SU-DHL-6 (cell line): ENCODE measurements at regions not wholly inside any gene's neighbourhood (a gene's known extent, or its start where the extent isn't known, plus 50 kb on each side); places are given as distances from the start of the nearest gene placed in this dataset.
A peak's percentile ranks its signal among the peaks of the same experiment; 100 is the strongest.

Source experiments
- H2AFZ ChIP-seq: fragments of 200-600 bp; sonication (generic); 2 replicates; pipeline ENCODE4 v1.6.1; 2014; ENCODE audit warnings: low read depth, mild to moderate bottlenecking, moderate library complexity, mixed read lengths, antibody characterized with exemption, low read length; ENCODE audit not compliant: severe bottlenecking
- H3F3A ChIP-seq: fragments of 200-600 bp; shearing (Covaris generic); 2 replicates; pipeline ENCODE4 v1.6.0; 2016; ENCODE audit warnings: antibody characterized with exemption, mild to moderate bottlenecking; ENCODE audit not compliant: insufficient read depth
- H3K27ac ChIP-seq: fragments of 200-600 bp; sonication (generic); 2 replicates; pipeline ENCODE4 v1.5.1; 2016; ENCODE audit warnings: low read depth, mild to moderate bottlenecking, low read length, moderate library complexity, mixed read lengths
- H3K27me3 ChIP-seq: fragments of 200-600 bp; sonication (generic), shearing (Covaris generic); 2 replicates; pipeline ENCODE4 v1.6.0; 2014; ENCODE audit warnings: mild to moderate bottlenecking, low read length
- H3K36me3 ChIP-seq: fragments of 200-600 bp; sonication (generic); 2 replicates; pipeline ENCODE4 v1.6.1; 2014; ENCODE audit warnings: mild to moderate bottlenecking, low read length, mixed read lengths
- H3K4me2 ChIP-seq: fragments of 300-600, 200-600 bp; shearing (Covaris generic), sonication (generic); 2 replicates; pipeline ENCODE4 v1.6.0; 2014; ENCODE audit warnings: low read length, low read depth, mild to moderate bottlenecking; ENCODE audit not compliant: poor library complexity, severe bottlenecking
- H3K4me3 ChIP-seq: fragments of 200-600 bp; sonication (generic); 2 replicates; pipeline ENCODE4 v1.5.1; 2014; ENCODE audit warnings: antibody characterized with exemption, low read length, mild to moderate bottlenecking, mixed read lengths; ENCODE audit not compliant: insufficient read depth, poor library complexity, severe bottlenecking
- H3K79me2 ChIP-seq: fragments of 200-600 bp; sonication (generic); 2 replicates; pipeline ENCODE4 v1.6.1; 2014; ENCODE audit warnings: mild to moderate bottlenecking, low read length, moderate library complexity; ENCODE audit not compliant: insufficient read depth
- H3K9ac ChIP-seq: fragments of 200-600 bp; sonication (generic); 2 replicates; pipeline ENCODE4 v1.7.0; 2014; ENCODE audit warnings: mild to moderate bottlenecking, low read length
- H3K9me2 ChIP-seq: fragments of 200-600 bp; sonication (generic); replicated peaks from 2 replicates; pipeline ENCODE4 v1.6.1; 2014; ENCODE audit warnings: low read length; ENCODE audit not compliant: insufficient read depth
- H3K9me3 ChIP-seq: fragments of 200-600 bp; sonication (generic); 2 replicates; pipeline ENCODE4 v1.6.1; 2014; ENCODE audit warnings: low read length, mixed read lengths; ENCODE audit not compliant: insufficient read depth
- H4K20me1 ChIP-seq: fragments of 200-600 bp; sonication (generic); 2 replicates; pipeline ENCODE4 v1.6.1; 2014; ENCODE audit warnings: low read depth, mild to moderate bottlenecking, antibody characterized with exemption, low read length, moderate library complexity, mixed read lengths
- CTCF ChIP-seq: fragments of 200-600 bp; sonication (generic); IDR thresholded peaks from one replicate; pipeline ENCODE4 v1.5.1; 2017; ENCODE audit warnings: antibody characterized with exemption, mild to moderate bottlenecking, low read length, moderate library complexity; ENCODE audit not compliant: insufficient read depth, poor library complexity, severe bottlenecking
- EZH2phosphoT487 ChIP-seq: fragments of 200-600 bp; sonication (generic), shearing (Covaris generic); conservative IDR thresholded peaks from 2 replicates; pipeline ENCODE4 v1.6.1; 2018; ENCODE audit warnings: mild to moderate bottlenecking, antibody characterized with exemption, low read length, moderate library complexity, mixed read lengths

GRCh38 chr5:4866131-4866659, 273.9 kb upstream of the ADAMTS16 start:
- no peaks in the 10 kb centered on the region for H3K9me2 ChIP-seq
- TF ChIP-seq CTCF (no peak), EZH2phosphoT487 (no peak)

GRCh38 chr5:4866817-4867216, 273.3 kb upstream of the ADAMTS16 start:
- H3K9me3 ChIP-seq: no peaks in the 10 kb centered on the region
- TF ChIP-seq EZH2phosphoT487: no peak
- no peak for TF ChIP-seq CTCF
- no peaks in the 10 kb centered on the region for H4K20me1 ChIP-seq
- H2AFZ ChIP-seq: no peak overlapping the region
- no peaks in the 10 kb centered on the region for H3K9me2 ChIP-seq
- no peaks in the 10 kb centered on the region for H3K36me3 ChIP-seq
- H3F3A ChIP-seq: no peaks in the 10 kb centered on the region
- no peak overlapping the region for H3K27ac ChIP-seq
- H3K79me2 ChIP-seq: no peaks in the 10 kb centered on the region
- no peak overlapping the region for H3K4me2 ChIP-seq
- no peak overlapping the region for H3K9ac ChIP-seq
- H3K4me3 ChIP-seq: no peak overlapping the region
- no peaks in the 10 kb centered on the region for H3K27me3 ChIP-seq

More at GRCh38 chr5:4866131-4866659, 273.9 kb upstream of the ADAMTS16 start:
- Histone ChIP-seq H3K4me3 (no peak overlapping the region), H3K27me3 (no peaks in the 10 kb centered on the region), H3F3A (no peaks in the 10 kb centered on the region), H3K27ac (no peak overlapping the region), H2AFZ (no peak overlapping the region), H3K4me2 (no peak overlapping the region), H3K79me2 (no peaks in the 10 kb centered on the region), H4K20me1 (no peaks in the 10 kb centered on the region), H3K36me3 (no peaks in the 10 kb centered on the region), H3K9me3 (no peaks in the 10 kb centered on the region), H3K9ac (no peak overlapping the region)

GRCh38 chr5:4868140-4868735, 271.9 kb upstream of the ADAMTS16 start:
- Histone ChIP-seq H3K4me3 (no peak overlapping the region), H3F3A (no peaks in the 10 kb centered on the region), H3K9me3 (no peaks in the 10 kb centered on the region), H3K9ac (no peak overlapping the region), H3K27ac (no peak overlapping the region), H3K79me2 (no peaks in the 10 kb centered on the region), H2AFZ (no peak overlapping the region), H4K20me1 (no peaks in the 10 kb centered on the region), H3K4me2 (no peak overlapping the region), H3K9me2 (no peaks in the 10 kb centered on the region), H3K27me3 (no peaks in the 10 kb centered on the region), H3K36me3 (no peaks in the 10 kb centered on the region)
- TF ChIP-seq EZH2phosphoT487 (no peak), CTCF (peak; percentile 75)
